ENCODE measurements at regions not wholly inside any gene's neighbourhood (a gene's known extent, or its start where the extent isn't known, plus 50 kb on each side); places are given as distances from the start of the nearest gene placed in this dataset.
"Not testable (repeated sequence)": the region's sequence is repeated elsewhere in the genome, so short reads cannot be mapped to it uniquely, and the experiment has no call there.

- H3K27me3 ChIP-seq (ENCODE audit: control insufficient read depth in 1 of 2, insufficient read depth in 2 of 2, low read length in 2 of 2), result no peaks in the 10 kb centered on the region
- H3K4me3 ChIP-seq (ENCODE audit: low read depth in 1 of 2, low read length in 2 of 2), result no peak overlapping the region
- peaks cover 0 to 2% of the 10 kb centered on the region in 2 donors for H3K9me3 ChIP-seq (ENCODE audit: control insufficient read depth in 2 of 2, insufficient read depth in 1 of 2, low read depth in 1 of 2, low read length in 1 of 2)
- no peaks in the 10 kb centered on the region for H3K4me1 ChIP-seq (ENCODE audit: control insufficient read depth in 2 of 2, insufficient read depth in 2 of 2, low read length in 1 of 2)
- H3K27ac ChIP-seq (ENCODE audit: low read depth in 2 of 2, low read length in 1 of 2), result no peak overlapping the region
- H3K36me3 ChIP-seq (ENCODE audit: control insufficient read depth in 2 of 2, insufficient read depth in 2 of 2, low read length in 1 of 2), result no peaks in the 10 kb centered on the region
- WGBS, 2 donors, result 43 to 53% methylated on average over 3 of the region's 3 CpGs
Measured at GRCh38 chr5:62922191-62922590, 343.6 kb downstream of the LRRC70 start.

GRCh38 chr5:62920856-62921255 is 342.2 kb downstream of the LRRC70 start:
- WGBS, 2 donors, result 50 to 57% methylated on average over 1 of the region's 1 CpG
- H3K36me3 ChIP-seq (ENCODE audit: control insufficient read depth in 2 of 2, insufficient read depth in 2 of 2, low read length in 1 of 2), result no peaks in the 10 kb centered on the region
- no peaks in the 10 kb centered on the region for H3K4me1 ChIP-seq (ENCODE audit: control insufficient read depth in 2 of 2, insufficient read depth in 2 of 2, low read length in 1 of 2)

GRCh38 chr5:62909326-62909725 is 330.7 kb downstream of the LRRC70 start:
- H3K9me3 ChIP-seq (ENCODE audit: control insufficient read depth in 2 of 2, insufficient read depth in 1 of 2, low read depth in 1 of 2, low read length in 1 of 2), result no peaks in the 10 kb centered on the region
- H3K4me1 ChIP-seq (ENCODE audit: control insufficient read depth in 2 of 2, insufficient read depth in 2 of 2, low read length in 1 of 2), result no peaks in the 10 kb centered on the region
- 53 to 65% methylated on average over 1 of the region's 1 CpG for WGBS, 2 donors
- H3K27me3 ChIP-seq (ENCODE audit: control insufficient read depth in 1 of 2, insufficient read depth in 2 of 2, low read length in 2 of 2), result no peaks in the 10 kb centered on the region
- H3K36me3 ChIP-seq (ENCODE audit: control insufficient read depth in 2 of 2, insufficient read depth in 2 of 2, low read length in 1 of 2), result no peaks in the 10 kb centered on the region
- no peak overlapping the region for H3K27ac ChIP-seq (ENCODE audit: low read depth in 2 of 2, low read length in 1 of 2)
- H3K4me3 ChIP-seq (ENCODE audit: low read depth in 1 of 2, low read length in 2 of 2), result no peak overlapping the region

More at GRCh38 chr5:62920856-62921255, 342.2 kb downstream of the LRRC70 start:
- Histone ChIP-seq H3K4me3 (ENCODE audit: low read depth in 1 of 2, low read length in 2 of 2) (no peak overlapping the region), H3K27ac (ENCODE audit: low read depth in 2 of 2, low read length in 1 of 2) (no peak overlapping the region), H3K9me3 (ENCODE audit: control insufficient read depth in 2 of 2, insufficient read depth in 1 of 2, low read depth in 1 of 2, low read length in 1 of 2) (peaks cover 0 to 2% of the 10 kb centered on the region in 2 donors), H3K27me3 (ENCODE audit: control insufficient read depth in 1 of 2, insufficient read depth in 2 of 2, low read length in 2 of 2) (no peaks in the 10 kb centered on the region)

- Histone ChIP-seq H3K27me3 (ENCODE audit: control insufficient read depth in 1 of 2, insufficient read depth in 2 of 2, low read length in 2 of 2) (no peaks in the 10 kb centered on the region), H3K27ac (ENCODE audit: low read depth in 2 of 2, low read length in 1 of 2) (no peak overlapping the region), H3K4me3 (ENCODE audit: low read depth in 1 of 2, low read length in 2 of 2) (no peak overlapping the region), H3K36me3 (ENCODE audit: control insufficient read depth in 2 of 2, insufficient read depth in 2 of 2, low read length in 1 of 2) (no peaks in the 10 kb centered on the region), H3K4me1 (ENCODE audit: control insufficient read depth in 2 of 2, insufficient read depth in 2 of 2, low read length in 1 of 2) (no peaks in the 10 kb centered on the region), H3K9me3 (ENCODE audit: control insufficient read depth in 2 of 2, insufficient read depth in 1 of 2, low read depth in 1 of 2, low read length in 1 of 2) (no peaks in the 10 kb centered on the region)
- 43 to 62% methylated on average over 2 of the region's 2 CpGs for WGBS, 2 donors
Measured at GRCh38 chr5:62902126-62902525, 323.5 kb downstream of the LRRC70 start.

- H3K36me3 ChIP-seq (ENCODE audit: control insufficient read depth in 2 of 2, insufficient read depth in 2 of 2, low read length in 1 of 2), result no peaks in the 10 kb centered on the region
- WGBS, 2 donors, result 61 to 81% methylated on average over 1 of the region's 1 CpG
- H3K9me3 ChIP-seq (ENCODE audit: control insufficient read depth in 2 of 2, insufficient read depth in 1 of 2, low read depth in 1 of 2, low read length in 1 of 2), result no peaks in the 10 kb centered on the region
- no peaks in the 10 kb centered on the region for H3K4me1 ChIP-seq (ENCODE audit: control insufficient read depth in 2 of 2, insufficient read depth in 2 of 2, low read length in 1 of 2)
- H3K4me3 ChIP-seq (ENCODE audit: low read depth in 1 of 2, low read length in 2 of 2), result no peak overlapping the region
- no peaks in the 10 kb centered on the region for H3K27me3 ChIP-seq (ENCODE audit: control insufficient read depth in 1 of 2, insufficient read depth in 2 of 2, low read length in 2 of 2)
- no peak overlapping the region for H3K27ac ChIP-seq (ENCODE audit: low read depth in 2 of 2, low read length in 1 of 2)
Measured at GRCh38 chr5:62900976-62901375, 322.4 kb downstream of the LRRC70 start.

- no peaks in the 10 kb centered on the region for H3K9me3 ChIP-seq (ENCODE audit: control insufficient read depth in 2 of 2, insufficient read depth in 1 of 2, low read depth in 1 of 2, low read length in 1 of 2)
- no peak overlapping the region for H3K27ac ChIP-seq (ENCODE audit: low read depth in 2 of 2, low read length in 1 of 2)
- H3K4me1 ChIP-seq (ENCODE audit: control insufficient read depth in 2 of 2, insufficient read depth in 2 of 2, low read length in 1 of 2), result no peaks in the 10 kb centered on the region
- H3K4me3 ChIP-seq (ENCODE audit: low read depth in 1 of 2, low read length in 2 of 2), result no peak overlapping the region
- WGBS, 2 donors, result 76 to 80% methylated on average over 8 of the region's 8 CpGs
- H3K27me3 ChIP-seq (ENCODE audit: control insufficient read depth in 1 of 2, insufficient read depth in 2 of 2, low read length in 2 of 2), result no peaks in the 10 kb centered on the region
- no peaks in the 10 kb centered on the region for H3K36me3 ChIP-seq (ENCODE audit: control insufficient read depth in 2 of 2, insufficient read depth in 2 of 2, low read length in 1 of 2)
Measured at GRCh38 chr5:62896121-62896893, 317.7 kb downstream of the LRRC70 start.

- H3K9me3 ChIP-seq (ENCODE audit: control insufficient read depth in 2 of 2, insufficient read depth in 1 of 2, low read depth in 1 of 2, low read length in 1 of 2), result no peaks in the 10 kb centered on the region
- no peaks in the 10 kb centered on the region for H3K27me3 ChIP-seq (ENCODE audit: control insufficient read depth in 1 of 2, insufficient read depth in 2 of 2, low read length in 2 of 2)
- no peaks in the 10 kb centered on the region for H3K36me3 ChIP-seq (ENCODE audit: control insufficient read depth in 2 of 2, insufficient read depth in 2 of 2, low read length in 1 of 2)
- no peak overlapping the region for H3K27ac ChIP-seq (ENCODE audit: low read depth in 2 of 2, low read length in 1 of 2)
- H3K4me1 ChIP-seq (ENCODE audit: control insufficient read depth in 2 of 2, insufficient read depth in 2 of 2, low read length in 1 of 2), result no peaks in the 10 kb centered on the region
- H3K4me3 ChIP-seq (ENCODE audit: low read depth in 1 of 2, low read length in 2 of 2), result no peak overlapping the region
- 26 to 33% methylated on average over 5 of the region's 5 CpGs for WGBS, 2 donors
Measured at GRCh38 chr5:62886603-62887315, 308.1 kb downstream of the LRRC70 start.

GRCh38 chr5:62837330-62837729 is 258.7 kb downstream of the LRRC70 start:
- not testable (repeated sequence) for H3K27ac ChIP-seq (ENCODE audit: low read depth in 2 of 2, low read length in 1 of 2); H3K36me3 ChIP-seq (ENCODE audit: control insufficient read depth in 2 of 2, insufficient read depth in 2 of 2, low read length in 1 of 2); H3K4me1 ChIP-seq (ENCODE audit: control insufficient read depth in 2 of 2, insufficient read depth in 2 of 2, low read length in 1 of 2); H3K27me3 ChIP-seq (ENCODE audit: control insufficient read depth in 1 of 2, insufficient read depth in 2 of 2, low read length in 2 of 2); H3K4me3 ChIP-seq (ENCODE audit: low read depth in 1 of 2, low read length in 2 of 2)
- 69 to 70% methylated on average over 5 of the region's 5 CpGs for WGBS, 2 donors
- H3K9me3 ChIP-seq (ENCODE audit: control insufficient read depth in 2 of 2, insufficient read depth in 1 of 2, low read depth in 1 of 2, low read length in 1 of 2), result peaks cover 4 to 11% of the 10 kb centered on the region in 2 donors

GRCh38 chr5:62829604-62829986 is 251.0 kb downstream of the LRRC70 start:
- 58 to 67% methylated on average over 2 of the region's 2 CpGs for WGBS, 2 donors
- no peaks in the 10 kb centered on the region for H3K36me3 ChIP-seq (ENCODE audit: control insufficient read depth in 2 of 2, insufficient read depth in 2 of 2, low read length in 1 of 2)
- H3K4me1 ChIP-seq (ENCODE audit: control insufficient read depth in 2 of 2, insufficient read depth in 2 of 2, low read length in 1 of 2), result no peaks in the 10 kb centered on the region
- H3K27me3 ChIP-seq (ENCODE audit: control insufficient read depth in 1 of 2, insufficient read depth in 2 of 2, low read length in 2 of 2), result no peaks in the 10 kb centered on the region
- H3K27ac ChIP-seq (ENCODE audit: low read depth in 2 of 2, low read length in 1 of 2), result no peak overlapping the region
- H3K9me3 ChIP-seq (ENCODE audit: control insufficient read depth in 2 of 2, insufficient read depth in 1 of 2, low read depth in 1 of 2, low read length in 1 of 2), result peaks cover 0 to 4% of the 10 kb centered on the region in 2 donors
- no peak overlapping the region for H3K4me3 ChIP-seq (ENCODE audit: low read depth in 1 of 2, low read length in 2 of 2)

Measured in esophagus (tissue), 2 donors.